HCT116 (cell line): ENCODE measurements at regions not wholly inside any gene's neighbourhood (a gene's known extent, or its start where the extent isn't known, plus 50 kb on each side); places are given as distances from the start of the nearest gene placed in this dataset.

Experiments
- ATAC-seq: fragments of 200-7000 bp; cut with Tn5 transposase; 2 replicates; pipeline ENCODE4 v1.9.1; 2020; ENCODE audit warnings: mild to moderate bottlenecking, moderate library complexity
- BruUV-seq: library from RNA; stranded (reverse); fragments of 400-500 nt; replicated peaks from 2 replicates; lab custom pipeline; 2021; lab: Mats Ljungman, UMichigan
- CTCF ChIA-PET: fragments of 300-600 bp; sonication (Branson Sonifier 250); formaldehyde crosslinking; loops from one replicate; lab custom pipeline; 2021; ENCODE audit warnings: antibody characterized with exemption; lab: Charles Lee
- POLR2A ChIA-PET: fragments of 300-600, 350-600 bp; sonication (Branson Sonifier 250); formaldehyde crosslinking; loops from one replicate; lab custom pipeline; 2021; ENCODE audit warnings: antibody characterized with exemption; lab: Charles Lee
- RAD21 ChIA-PET, 2 experiments: fragments of 300-600 bp; sonication (Branson Sonifier 250); formaldehyde crosslinking; loops; one replicate each; lab custom pipeline; 2023; ENCODE audit warnings: low total read pairs in 2 of 2; ENCODE audit not compliant: uncharacterized antibody in 2 of 2, unreplicated experiment in 2 of 2, low non-redundant PET in 1 of 2; lab: Charles Lee
- DNase-seq: peaks from one replicate; pipeline ENCODE4 v3.0.0-alpha.2; 2010; ENCODE audit warnings: low read depth, low spot score
- H2AFZ ChIP-seq: fragments of 200-600 bp; shearing (Covaris generic), sonication (generic); 2 replicates; pipeline ENCODE4 v1.6.1; 2017; ENCODE audit warnings: low read depth, mixed run types, mixed read lengths, antibody characterized with exemption, low read length; ENCODE audit not compliant: poor library complexity, severe bottlenecking
- H3K27ac ChIP-seq: 2 replicates; pipeline ENCODE4 v1.5.1; 2012; ENCODE audit warnings: low read depth, low read length
- H3K27me3 ChIP-seq: fragments of 200-600 bp; sonication (generic); 2 replicates; pipeline ENCODE4 v1.6.1; 2016; ENCODE audit warnings: mixed run types, low read length, mixed read lengths; ENCODE audit not compliant: insufficient read depth
- H3K36me3 ChIP-seq, 2 experiments: fragments of 200-500 bp in 1 of 2; fragments of 200-600 bp in 1 of 2; sonication (Bioruptor generic) in 1 of 2; sonication (generic) in 1 of 2; 2 replicates each; pipeline versions ENCODE4 v1.5.1 to v1.6.1; 2014 to 2016; ENCODE audit warnings: low read length in 2 of 2, inconsistent platforms in 1 of 2, mixed read lengths in 1 of 2, mixed run types in 1 of 2; ENCODE audit not compliant: insufficient read depth in 2 of 2, control insufficient read depth in 1 of 2
- H3K4me1 ChIP-seq, 2 experiments: fragments of 200-600 bp in 1 of 2; sonication (generic) in 1 of 2; 2 replicates each; pipeline versions ENCODE4 v1.5.1 to v1.6.1; 2012 to 2017; ENCODE audit warnings: low read length in 2 of 2, inconsistent platforms in 1 of 2, mild to moderate bottlenecking in 1 of 2, mixed read lengths in 1 of 2, mixed run types in 1 of 2, moderate library complexity in 1 of 2; ENCODE audit not compliant: insufficient read depth in 2 of 2, control insufficient read depth in 1 of 2
- H3K4me2 ChIP-seq: fragments of 200-600 bp; sonication (generic); 2 replicates; pipeline ENCODE4 v1.6.1; 2017; ENCODE audit warnings: mixed run types, low read length, mixed read lengths
- H3K4me3 ChIP-seq, 2 experiments: fragments of 200-600 bp in 1 of 2; sonication (generic) in 1 of 2; replicated peaks in 1 of 2; 2 replicates each; pipeline ENCODE4 v1.5.1; 2011 to 2016; ENCODE audit warnings: low read length in 2 of 2, control low read depth in 1 of 2, low read depth in 1 of 2, mild to moderate bottlenecking in 1 of 2, mixed read lengths in 1 of 2, mixed run types in 1 of 2
- H3K79me2 ChIP-seq: fragments of 200-600 bp; sonication (generic); 2 replicates; pipeline ENCODE4 v1.6.1; 2017; ENCODE audit warnings: mild to moderate bottlenecking, mixed run types, low read length, moderate library complexity, mixed read lengths; ENCODE audit not compliant: insufficient read depth
- H3K9ac ChIP-seq: fragments of 200-600 bp; sonication (generic); 2 replicates; pipeline ENCODE4 v1.6.1; 2016; ENCODE audit warnings: low read length, mixed read lengths
- H3K9me2 ChIP-seq: fragments of 200-600 bp; sonication (generic), shearing (Covaris generic); 2 replicates; pipeline ENCODE4 v1.6.1; 2017; ENCODE audit warnings: mixed run types, mild to moderate bottlenecking, moderate library complexity; ENCODE audit not compliant: insufficient read depth
- H3K9me3 ChIP-seq, 2 experiments: fragments of 200-500 bp in 1 of 2; fragments of 200-600 bp in 1 of 2; sonication (Bioruptor generic) in 1 of 2; sonication (generic) in 1 of 2; 2 replicates each; pipeline ENCODE4 v1.6.1; 2014 to 2017; ENCODE audit warnings: low read length in 2 of 2, mixed read lengths in 2 of 2, inconsistent platforms in 1 of 2, low read depth in 1 of 2, mild to moderate bottlenecking in 1 of 2, mixed run types in 1 of 2, moderate library complexity in 1 of 2; ENCODE audit not compliant: control insufficient read depth in 1 of 2, insufficient read depth in 1 of 2
- H4K20me1 ChIP-seq: fragments of 200-600 bp; sonication (generic), shearing (Covaris generic); 2 replicates; pipeline ENCODE4 v1.6.1; 2017; ENCODE audit warnings: mixed run types, mild to moderate bottlenecking, moderate library complexity; ENCODE audit not compliant: insufficient read depth
- ATF3 ChIP-seq: IDR thresholded peaks from 2 replicates; pipeline ENCODE4 v1.6.1; 2012
- CBX3 ChIP-seq: IDR thresholded peaks from 2 replicates; pipeline ENCODE4 v1.6.1; 2012; ENCODE audit warnings: low read depth
- CEBPB ChIP-seq: IDR thresholded peaks from 2 replicates; pipeline ENCODE4 v1.6.1; 2012; ENCODE audit warnings: low read depth
- CTCF ChIP-seq, 3 experiments: fragments of 200-600 bp in 1 of 3; sonication (generic) in 1 of 3; IDR thresholded peaks in 2 of 3; conservative IDR thresholded peaks in 1 of 3; 2 replicates each; pipeline ENCODE4 v1.5.1; 2012 to 2017; ENCODE audit warnings: low read depth in 2 of 3, low read length in 2 of 3, antibody characterized with exemption in 1 of 3, borderline replicate concordance in 1 of 3, control low read depth in 1 of 3, mild to moderate bottlenecking in 1 of 3, mixed read lengths in 1 of 3, mixed run types in 1 of 3, moderate library complexity in 1 of 3; ENCODE audit not compliant: insufficient read depth in 1 of 3
- EGR1 ChIP-seq: IDR thresholded peaks from 2 replicates; pipeline ENCODE4 v1.6.1; 2012; ENCODE audit warnings: low read depth
- ELF1 ChIP-seq: IDR thresholded peaks from 2 replicates; pipeline ENCODE4 v1.6.1; 2012; ENCODE audit warnings: low read depth, borderline replicate concordance
- EZH2 ChIP-seq: fragments of 200-600 bp; sonication (generic); IDR thresholded peaks from 2 replicates; pipeline ENCODE4 v1.6.1; 2017; ENCODE audit warnings: antibody characterized with exemption, mixed run types
- EZH2phosphoT487 ChIP-seq: fragments of 200-600 bp; IDR thresholded peaks from 2 replicates; pipeline ENCODE4 v1.6.1; 2018; ENCODE audit warnings: antibody characterized with exemption, borderline replicate concordance
- FOSL1 ChIP-seq: IDR thresholded peaks from 2 replicates; pipeline ENCODE4 v1.6.1; 2012; ENCODE audit warnings: low read depth
- MAX ChIP-seq: IDR thresholded peaks from 2 replicates; pipeline ENCODE4 v1.6.1; 2012
- POLR2A ChIP-seq: IDR thresholded peaks from 2 replicates; pipeline ENCODE4 v1.7.0; 2011; ENCODE audit warnings: borderline replicate concordance; ENCODE audit not compliant: insufficient read depth, insufficient read length; ENCODE audit errors: extremely low read depth
- POLR2AphosphoS5 ChIP-seq: IDR thresholded peaks from 2 replicates; pipeline ENCODE4 v1.6.1; 2011; ENCODE audit warnings: mild to moderate bottlenecking, low read depth, low read length, moderate library complexity
- RAD21 ChIP-seq: IDR thresholded peaks from 2 replicates; pipeline ENCODE4 v1.6.1; 2012; ENCODE audit warnings: low read depth, mild to moderate bottlenecking
- REST ChIP-seq: IDR thresholded peaks from 2 replicates; pipeline ENCODE4 v1.6.1; 2012; ENCODE audit warnings: low read depth
- SIN3A ChIP-seq: IDR thresholded peaks from 2 replicates; pipeline ENCODE4 v1.6.1; 2012; ENCODE audit warnings: low read depth
- SRF ChIP-seq: IDR thresholded peaks from 2 replicates; pipeline ENCODE4 v1.6.1; 2012; ENCODE audit warnings: low read depth
- TCF7L2 ChIP-seq: IDR thresholded peaks from 2 replicates; pipeline ENCODE4 v1.7.0; 2011; ENCODE audit warnings: borderline replicate concordance, inconsistent platforms; ENCODE audit not compliant: insufficient read depth, insufficient read length; ENCODE audit errors: extremely low read depth
- YY1 ChIP-seq: IDR thresholded peaks from 2 replicates; pipeline ENCODE4 v1.6.1; 2011; ENCODE audit warnings: low read length, low read depth, moderate library complexity, mild to moderate bottlenecking; ENCODE audit not compliant: insufficient replicate concordance; ENCODE audit errors: extremely low read depth
- ZFX ChIP-seq: fragments of 450-650 bp; IDR thresholded peaks from 2 replicates; pipeline ENCODE4 v1.6.1; 2017
- intact Hi-C: fragments of 100-400 bp; cut with micrococcal nuclease; formaldehyde crosslinking; loops from 2 replicates; pipeline ENCODE4 v1.10.0; 2022

- TF ChIP-seq CEBPB (no peak), CBX3 (no peak), YY1 (no peak), ELF1 (no peak), FOSL1 (no peak), EGR1 (no peak), EZH2 (no peak), POLR2A (no peak), SRF (no peak), SIN3A (no peak), ATF3 (no peak), TCF7L2 (no peak), MAX (no peak), REST (no peak), ZFX (no peak), POLR2AphosphoS5 (no peak), RAD21 (no peak), EZH2phosphoT487 (no peak), CTCF (IDR thresholded peaks at IDR 0.05 in 2 of 3, conservative IDR thresholded peaks at IDR 0.05 in 1 of 3; ENCODE audit: borderline replicate concordance in 1 of 3, insufficient read depth in 1 of 3, low read depth in 2 of 3, low read length in 2 of 3) (no peak)
- TF ChIP-seq, all 23 proteins: peak for 0
- DNase-seq: no peak
- no peak overlapping the region for H3K9ac ChIP-seq
- H3K36me3 ChIP-seq: no peaks in the 10 kb centered on the region
- H3K27me3 ChIP-seq: no peaks in the 10 kb centered on the region
- no peak overlapping the region for H3K4me3 ChIP-seq
- ChIA-PET CTCF (no interaction called here), POLR2A (no interaction called here), RAD21 (no interaction called here)
- H2AFZ ChIP-seq: no peak overlapping the region
- no peak overlapping the region for H3K4me2 ChIP-seq
- no peaks in the 10 kb centered on the region for H3K9me3 ChIP-seq
- BruUV-seq: no TSS peak
- H3K79me2 ChIP-seq: no peaks in the 10 kb centered on the region
- intact Hi-C loops: no loop called here
- no peaks in the 10 kb centered on the region for H3K4me1 ChIP-seq
- no peaks in the 10 kb centered on the region for H3K9me2 ChIP-seq
- ATAC-seq: no peak
- no peaks in the 10 kb centered on the region for H4K20me1 ChIP-seq
- no peak overlapping the region for H3K27ac ChIP-seq
Observed at GRCh38 chr5:126188804-126189203, 234.4 kb upstream of the GRAMD2B start.
